Osteoblast (primary cell): ENCODE measurements at regions not wholly inside any gene's neighbourhood (a gene's known extent, or its start where the extent isn't known, plus 50 kb on each side); places are given as distances from the start of the nearest gene placed in this dataset.
A peak's percentile ranks its signal among the peaks of the same experiment; 100 is the strongest.
"Not testable (repeated sequence)": the region's sequence is repeated elsewhere in the genome, so short reads cannot be mapped to it uniquely, and the experiment has no call there.

ENCODE experiments used
- DNase-seq: peaks from one replicate; pipeline ENCODE4 v3.0.0; 2011; ENCODE audit warnings: low spot score, mixed read lengths; ENCODE audit not compliant: insufficient read length; ENCODE audit errors: missing footprints
- H2AFZ ChIP-seq: 2 replicates; pipeline ENCODE4 v1.6.0; 2011; ENCODE audit warnings: mild to moderate bottlenecking, low read length
- H3K27ac ChIP-seq: 2 replicates; pipeline ENCODE4 v1.5.1; 2011; ENCODE audit warnings: mild to moderate bottlenecking, low read depth, low read length, moderate library complexity
- H3K27me3 ChIP-seq: 2 replicates; pipeline ENCODE4 v1.6.0; 2012; ENCODE audit warnings: mild to moderate bottlenecking, control low read depth, inconsistent platforms, low read length, moderate library complexity; ENCODE audit not compliant: insufficient read depth
- H3K36me3 ChIP-seq: 2 replicates; pipeline ENCODE4 v1.5.1; 2011; ENCODE audit warnings: mild to moderate bottlenecking, low read length, control low read depth, moderate library complexity; ENCODE audit not compliant: insufficient read depth
- H3K4me1 ChIP-seq: 2 replicates; pipeline ENCODE4 v1.5.1; 2011; ENCODE audit warnings: mild to moderate bottlenecking, low read length, control low read depth, moderate library complexity; ENCODE audit not compliant: insufficient read depth
- H3K4me2 ChIP-seq: 2 replicates; pipeline ENCODE4 v1.6.0; 2011; ENCODE audit warnings: mild to moderate bottlenecking, low read length; ENCODE audit not compliant: insufficient read depth
- H3K4me3 ChIP-seq: fragments of 200-600 bp; sonication (generic); 3 replicates; pipeline ENCODE4 v1.5.1; 2012; ENCODE audit warnings: mild to moderate bottlenecking, low read length, inconsistent platforms; ENCODE audit not compliant: insufficient read depth
- H3K79me2 ChIP-seq: 2 replicates; pipeline ENCODE4 v1.6.0; 2012; ENCODE audit warnings: mild to moderate bottlenecking, low read length, control low read depth, inconsistent platforms; ENCODE audit not compliant: insufficient read depth
- H3K9me3 ChIP-seq: 2 replicates; pipeline ENCODE4 v1.5.1; 2011; ENCODE audit warnings: low read depth, low read length, control low read depth
- H4K20me1 ChIP-seq: 2 replicates; pipeline ENCODE4 v1.6.0; 2012; ENCODE audit warnings: mild to moderate bottlenecking, low read length, control low read depth; ENCODE audit not compliant: insufficient read depth
- CTCF ChIP-seq: IDR thresholded peaks from 2 replicates; pipeline ENCODE4 v1.5.1; 2011; ENCODE audit warnings: mild to moderate bottlenecking, low read depth, low read length, moderate library complexity; ENCODE audit errors: extremely low read depth

DNA sequence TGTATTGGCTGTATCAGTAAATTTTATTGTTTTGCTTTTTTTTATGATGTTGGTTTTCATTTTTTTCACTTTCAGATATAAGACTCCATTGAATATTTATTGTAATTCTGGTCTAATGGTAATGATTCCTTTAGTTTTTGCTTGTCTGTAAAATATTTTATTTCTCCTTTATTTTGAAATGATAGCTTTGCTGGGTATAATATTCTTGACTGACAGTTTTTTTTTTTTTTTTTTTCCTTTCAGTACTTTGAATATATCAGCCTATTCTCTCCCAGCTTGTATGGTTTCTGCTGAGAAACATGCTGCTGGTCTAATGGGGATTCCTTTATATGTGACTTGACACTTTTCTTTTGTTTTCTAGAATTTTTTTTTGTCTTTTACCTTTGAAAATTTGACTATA, 195.1 kb upstream of the SLC38A2 start:
- no peaks in the 10 kb centered on the region for H3K36me3 ChIP-seq
- DNase-seq = no peak
- no peaks in the 10 kb centered on the region for H3K27me3 ChIP-seq
- no peak for TF ChIP-seq CTCF
- peaks cover 4% of the 10 kb centered on the region for H3K4me1 ChIP-seq
- no peak overlapping the region for H3K4me3 ChIP-seq
- no peak overlapping the region for H3K27ac ChIP-seq
- H2AFZ ChIP-seq = no peak overlapping the region
- H4K20me1 ChIP-seq = no peaks in the 10 kb centered on the region
- H3K9me3 ChIP-seq = no peaks in the 10 kb centered on the region
- no peaks in the 10 kb centered on the region for H3K79me2 ChIP-seq
- H3K4me2 ChIP-seq = no peak overlapping the region

DNA sequence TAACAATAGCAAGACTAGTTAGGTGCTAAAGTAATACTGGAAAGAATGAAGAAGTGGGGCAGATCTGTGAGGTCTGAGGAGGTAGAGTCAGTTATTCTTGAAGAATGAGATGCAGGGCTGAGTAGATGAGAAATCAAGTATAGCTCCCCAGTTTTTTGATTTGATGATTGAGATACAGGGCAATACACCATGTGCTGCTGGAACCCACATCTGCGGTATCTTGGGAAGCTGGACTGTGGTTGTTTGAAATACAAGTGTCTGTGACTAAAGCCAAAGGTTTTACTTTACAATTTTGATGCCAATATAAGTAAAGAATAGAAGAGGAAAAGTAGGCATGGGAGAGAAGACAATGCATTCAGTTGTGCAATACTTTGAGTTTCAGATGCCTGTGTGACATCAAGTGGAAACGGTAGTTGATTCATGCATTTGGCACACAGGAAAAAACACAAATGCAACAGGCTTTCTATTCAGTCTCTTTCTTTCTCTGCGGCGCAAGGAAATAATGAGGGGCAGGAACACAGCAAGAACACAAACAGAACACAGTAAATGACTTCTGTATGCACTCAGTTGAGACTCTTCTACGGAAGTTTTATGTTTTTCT, 190.2 kb upstream of the SLC38A2 start:
- H3K4me2 ChIP-seq = peak overlapping the region; percentile 67
- DNase-seq = peak; percentile 21
- H4K20me1 ChIP-seq = no peaks in the 10 kb centered on the region
- no peaks in the 10 kb centered on the region for H3K9me3 ChIP-seq
- H3K27ac ChIP-seq = peak overlapping the region; percentile 89
- no peak overlapping the region for H2AFZ ChIP-seq
- H3K27me3 ChIP-seq = no peaks in the 10 kb centered on the region
- H3K4me1 ChIP-seq = peaks cover 42% of the 10 kb centered on the region
- TF ChIP-seq CTCF = no peak
- no peaks in the 10 kb centered on the region for H3K79me2 ChIP-seq
- H3K36me3 ChIP-seq = no peaks in the 10 kb centered on the region
- H3K4me3 ChIP-seq = peak overlapping the region; percentile 1

- peak overlapping the region; percentile 1 for H3K4me3 ChIP-seq
These were observed 189.4 kb upstream of the SLC38A2 start for GRCh38 chr12:46561769-46562624.

GRCh38 chr12:46560874-46561273, 188.3 kb upstream of the SLC38A2 start:
- no peak overlapping the region for H3K4me3 ChIP-seq

More at GRCh38 chr12:46561769-46562624, 189.4 kb upstream of the SLC38A2 start:
- H3K27me3 ChIP-seq, H3K79me2 ChIP-seq, H3K36me3 ChIP-seq, H3K9me3 ChIP-seq, DNase-seq, H4K20me1 ChIP-seq, H2AFZ ChIP-seq: not testable (repeated sequence)
- Histone ChIP-seq H3K27ac (peak overlapping the region; percentile 89), H3K4me2 (peak overlapping the region; percentile 67), H3K4me1 (peaks cover 50% of the 10 kb centered on the region)

More at GRCh38 chr12:46560874-46561273, 188.3 kb upstream of the SLC38A2 start:
- Histone ChIP-seq H3K36me3 (no peaks in the 10 kb centered on the region), H4K20me1 (no peaks in the 10 kb centered on the region), H3K4me1 (peaks cover 58% of the 10 kb centered on the region), H3K27me3 (no peaks in the 10 kb centered on the region), H2AFZ (no peak overlapping the region), H3K27ac (peak overlapping the region; percentile 96), H3K9me3 (no peaks in the 10 kb centered on the region), H3K4me2 (no peak overlapping the region), H3K79me2 (no peaks in the 10 kb centered on the region)
- TF ChIP-seq CTCF = no peak
- no peak for DNase-seq
